Right lobe of liver (tissue), 6 donors: ENCODE measurements at regions not wholly inside any gene's neighbourhood (a gene's known extent, or its start where the extent isn't known, plus 50 kb on each side); places are given as distances from the start of the nearest gene placed in this dataset.
"Not testable (repeated sequence)": the region's sequence is repeated elsewhere in the genome, so short reads cannot be mapped to it uniquely, and the experiment has no call there.

Experiments used
- ATAC-seq, 4 donors: fragments of 200-7000 bp; cut with Tn5 transposase; one replicate each; pipeline ENCODE4 v1.9.1; 2020; ENCODE audit warnings: mild to moderate bottlenecking in 4 of 4, moderate library complexity in 4 of 4
- DNase-seq, 3 donors: peaks; one replicate each; pipeline ENCODE4 v3.0.0-alpha.2; 2020
- H3K27ac ChIP-seq, 3 donors: fragments of 200-600 bp; one replicate each; pipeline ENCODE4 v1.8.0; 2022
- H3K27me3 ChIP-seq, 2 donors: fragments of 200-600 bp; one replicate each; pipeline ENCODE4 v1.8.0; 2022
- H3K36me3 ChIP-seq, 4 donors: fragments of 200-600 bp; sonication (generic) in 1 of 4; one replicate each; pipeline versions ENCODE4 v1.5.1 to v1.8.0; 2017 to 2022; ENCODE audit warnings: control low read depth in 1 of 4
- H3K4me1 ChIP-seq, 4 donors: fragments of 200-600 bp; sonication (generic) in 1 of 4; one replicate each; pipeline versions ENCODE4 v1.5.1 to v1.8.0; 2017 to 2022; ENCODE audit warnings: control low read depth in 1 of 4
- H3K4me3 ChIP-seq, 3 donors: fragments of 200-600 bp; one replicate each; pipeline ENCODE4 v1.8.0; 2022
- H3K9me3 ChIP-seq, 4 donors: fragments of 200-600 bp; sonication (generic) in 1 of 4; one replicate each; pipeline versions ENCODE4 v1.5.1 to v1.8.0; 2017 to 2022; ENCODE audit warnings: control low read depth in 1 of 4
- CTCF ChIP-seq, 4 donors: fragments of 200-600 bp in 3 of 4; fragments of 450-650 bp in 1 of 4; IDR thresholded peaks; one replicate each; pipeline versions ENCODE4 v1.5.1 to v1.8.0; 2016 to 2022; ENCODE audit warnings: antibody characterized with exemption in 4 of 4, mild to moderate bottlenecking in 2 of 4
- POLR2A ChIP-seq: fragments of 450-650 bp; IDR thresholded peaks from one replicate; pipeline ENCODE4 v1.6.1; 2017; ENCODE audit warnings: antibody characterized with exemption, mild to moderate bottlenecking
- WGBS: methylation state at CpG from one replicate; pipeline ENCODE4 v1.1.6; 2018; ENCODE audit warnings: low coverage, low lambda C conversion rate; ENCODE audit not compliant: insufficient coverage; ENCODE audit errors: missing lambda C conversion rate; 5-methylcytosine and 5-hydroxymethylcytosine counted together
- intact Hi-C, 2 donors: fragments of 100-400 bp; cut with DNase I; formaldehyde crosslinking; loops; one replicate each; pipeline versions ENCODE4 v1.11.2 to v1.14.1; 2022
- donor health status: DM: no; HTN: yes; CAD: no.
- donor health status: DM: no; HTN: no; CAD: no.
- donor health status: DM: no; HTN: no; CAD: no.
- donor health status: DM: no; HTN: yes; CAD: no.
- donor health status: DM: no; HTN: yes; CAD: no.

GRCh38 chr2:94725543-94725942 is 145.7 kb upstream of the TEKT4 start:
- H3K4me3 ChIP-seq, result no peak overlapping the region
- H3K9me3 ChIP-seq, result no peaks in the 10 kb centered on the region
- H3K36me3 ChIP-seq, result no peaks in the 10 kb centered on the region
- H3K27ac ChIP-seq, result no peak overlapping the region
- DNase-seq (no peak), ATAC-seq (no peak)
- intact Hi-C loops, result no loop called here
- TF ChIP-seq POLR2A, result no peak
- TF ChIP-seq CTCF (IDR thresholded peaks at IDR 0.05), result no peak
- 62% methylated on average over 2 of the region's 11 CpGs for WGBS
- no peaks in the 10 kb centered on the region for H3K4me1 ChIP-seq
- no peaks in the 10 kb centered on the region for H3K27me3 ChIP-seq

GRCh38 chr2:94735536-94735935 is 135.7 kb upstream of the TEKT4 start:
- ATAC-seq, H3K36me3 ChIP-seq, intact Hi-C loops, H3K27ac ChIP-seq, DNase-seq, H3K9me3 ChIP-seq, H3K4me1 ChIP-seq, H3K4me3 ChIP-seq, H3K27me3 ChIP-seq: not testable (repeated sequence)
- TF ChIP-seq CTCF (IDR thresholded peaks at IDR 0.05), result peak in 1 of 4 donors; percentile 6
- WGBS, result 21% methylated on average over 16 of the region's 34 CpGs

- intact Hi-C loops, H3K27ac ChIP-seq, H3K27me3 ChIP-seq, H3K36me3 ChIP-seq, H3K4me1 ChIP-seq, H3K9me3 ChIP-seq, ATAC-seq, DNase-seq, H3K4me3 ChIP-seq: not testable (repeated sequence)
- WGBS, result 77% methylated on average over 11 of the region's 17 CpGs
These were observed 134.1 kb upstream of the TEKT4 start for GRCh38 chr2:94737145-94737544.

- WGBS, result 69% methylated on average over 6 of the region's 25 CpGs
- H3K27me3 ChIP-seq, H3K9me3 ChIP-seq, intact Hi-C loops, DNase-seq, ATAC-seq, H3K4me1 ChIP-seq, H3K4me3 ChIP-seq, H3K27ac ChIP-seq, H3K36me3 ChIP-seq: not testable (repeated sequence)
These were observed 133.4 kb upstream of the TEKT4 start for GRCh38 chr2:94737736-94738342.

- no peak for ATAC-seq
- Histone ChIP-seq H3K36me3 (no peaks in the 10 kb centered on the region), H3K9me3 (no peaks in the 10 kb centered on the region), H3K4me1 (no peaks in the 10 kb centered on the region), H3K27me3 (no peaks in the 10 kb centered on the region), H3K4me3 (no peak overlapping the region), H3K27ac (no peak overlapping the region)
- 77% methylated on average over 2 of the region's 2 CpGs for WGBS
- intact Hi-C loops, result no loop called here
- DNase-seq, result no peak
- no peak for TF ChIP-seq POLR2A
- TF ChIP-seq CTCF (IDR thresholded peaks at IDR 0.05), result no peak
These were observed 117.7 kb upstream of the TEKT4 start for GRCh38 chr2:94753466-94753998.
